ENCODE measurements at regions not wholly inside any gene's neighbourhood (a gene's known extent, or its start where the extent isn't known, plus 50 kb on each side); places are given as distances from the start of the nearest gene placed in this dataset.

- TF ChIP-seq, protein P1, sequence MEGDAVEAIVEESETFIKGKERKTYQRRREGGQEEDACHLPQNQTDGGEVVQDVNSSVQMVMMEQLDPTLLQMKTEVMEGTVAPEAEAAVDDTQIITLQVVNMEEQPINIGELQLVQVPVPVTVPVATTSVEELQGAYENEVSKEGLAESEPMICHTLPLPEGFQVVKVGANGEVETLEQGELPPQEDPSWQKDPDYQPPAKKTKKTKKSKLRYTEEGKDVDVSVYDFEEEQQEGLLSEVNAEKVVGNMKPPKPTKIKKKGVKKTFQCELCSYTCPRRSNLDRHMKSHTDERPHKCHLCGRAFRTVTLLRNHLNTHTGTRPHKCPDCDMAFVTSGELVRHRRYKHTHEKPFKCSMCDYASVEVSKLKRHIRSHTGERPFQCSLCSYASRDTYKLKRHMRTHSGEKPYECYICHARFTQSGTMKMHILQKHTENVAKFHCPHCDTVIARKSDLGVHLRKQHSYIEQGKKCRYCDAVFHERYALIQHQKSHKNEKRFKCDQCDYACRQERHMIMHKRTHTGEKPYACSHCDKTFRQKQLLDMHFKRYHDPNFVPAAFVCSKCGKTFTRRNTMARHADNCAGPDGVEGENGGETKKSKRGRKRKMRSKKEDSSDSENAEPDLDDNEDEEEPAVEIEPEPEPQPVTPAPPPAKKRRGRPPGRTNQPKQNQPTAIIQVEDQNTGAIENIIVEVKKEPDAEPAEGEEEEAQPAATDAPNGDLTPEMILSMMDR (IDR thresholded peaks at IDR 0.05), result no peak
- TF ChIP-seq POLR2A (IDR thresholded peaks at IDR 0.05), result no peak
Observed at GRCh38 chr2:146934921-146935320, 909.9 kb upstream of the ACVR2A start.
